Gastroesophageal sphincter (tissue), 4 donors: ENCODE measurements at regions not wholly inside any gene's neighbourhood (a gene's known extent, or its start where the extent isn't known, plus 50 kb on each side); places are given as distances from the start of the nearest gene placed in this dataset.

Experiments
- ATAC-seq: fragments of 150-250 bp; one replicate; pipeline ENCODE4 v1.9.1; 2016; ENCODE audit warnings: mild to moderate bottlenecking, moderate library complexity
- H3K27ac ChIP-seq, 4 donors: fragments of 200-600 bp; sonication (generic) in 3 of 4; 1 replicate in 3 of 4; 2 replicates in 1 of 4; pipeline ENCODE4 v1.5.1; 2016 to 2019
- H3K27me3 ChIP-seq: fragments of 200-600 bp; sonication (generic); one replicate; pipeline ENCODE4 v1.5.1; 2019
- H3K36me3 ChIP-seq, 2 donors: fragments of 200-600 bp; sonication (generic); one replicate each; pipeline ENCODE4 v1.5.1; 2019; ENCODE audit warnings: control low read depth in 1 of 2
- H3K4me1 ChIP-seq, 3 donors: fragments of 200-600 bp; sonication (generic); 1 replicate in 2 of 3; 2 replicates in 1 of 3; pipeline ENCODE4 v1.5.1; 2016 to 2019; ENCODE audit warnings: control low read depth in 2 of 3
- H3K4me3 ChIP-seq, 2 donors: fragments of 200-600 bp; sonication (generic); one replicate each; pipeline ENCODE4 v1.5.1; 2019; ENCODE audit warnings: mild to moderate bottlenecking in 1 of 2, moderate library complexity in 1 of 2
- H3K9me3 ChIP-seq, 3 donors: fragments of 200-600 bp; sonication (generic); one replicate each; pipeline ENCODE4 v1.5.1; 2017 to 2019; ENCODE audit warnings: control low read depth in 2 of 3
- EP300 ChIP-seq: sonication (generic); formaldehyde crosslinking; IDR thresholded peaks from one replicate; pipeline ENCODE4 v1.6.1; 2017; ENCODE audit warnings: antibody characterized with exemption, mild to moderate bottlenecking
- POLR2A ChIP-seq, 2 donors: fragments of 450-650 bp; IDR thresholded peaks; one replicate each; pipeline ENCODE4 v1.6.1; 2017; ENCODE audit warnings: antibody characterized with exemption in 2 of 2, mild to moderate bottlenecking in 2 of 2, moderate library complexity in 1 of 2
- POLR2AphosphoS5 ChIP-seq: sonication (generic); formaldehyde crosslinking; IDR thresholded peaks from one replicate; pipeline ENCODE4 v1.6.1; 2017; ENCODE audit warnings: antibody characterized with exemption
- WGBS, 2 donors: methylation state at CpG; one replicate each; pipeline ENCODE4 v1.1.5; 2018; ENCODE audit warnings: low coverage in 1 of 2; 5-methylcytosine and 5-hydroxymethylcytosine counted together
- TF ChIP-seq, protein P1 (sequence below), 4 experiments: fragments of 200-600 bp in 2 of 4; fragments of 450-650 bp in 2 of 4; sonication (generic) in 1 of 4; IDR thresholded peaks; one replicate each; pipeline ENCODE4 v1.5.1; 2017 to 2019; ENCODE audit warnings: antibody characterized with exemption in 4 of 4, mild to moderate bottlenecking in 2 of 4, moderate library complexity in 2 of 4

DNA sequence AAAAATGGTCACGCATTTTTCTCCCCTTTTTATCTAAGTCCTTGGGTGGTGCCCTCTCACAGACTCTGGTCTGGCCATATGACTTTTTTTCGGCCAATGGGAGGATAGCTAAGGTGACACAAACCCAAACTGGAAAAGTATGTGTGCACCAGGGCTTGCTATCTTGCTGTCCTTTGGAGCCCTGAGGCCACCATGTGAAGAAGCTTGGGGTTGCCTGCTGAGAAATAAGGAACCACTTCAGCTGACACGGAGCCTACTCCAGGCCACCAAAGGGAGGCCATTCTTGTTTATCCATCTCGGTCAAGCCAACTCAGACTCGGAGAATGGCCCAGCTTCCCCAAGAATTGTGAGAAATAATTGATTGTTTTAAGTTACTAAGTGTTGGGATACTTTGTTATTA is 111.4 kb upstream of the ZFHX3 start:
- Histone ChIP-seq H3K36me3 (no peaks in the 10 kb centered on the region), H3K4me1 (no peaks in the 10 kb centered on the region), H3K27me3 (no peaks in the 10 kb centered on the region), H3K27ac (no peak overlapping the region), H3K9me3 (no peaks in the 10 kb centered on the region), H3K4me3 (no peak overlapping the region)
- no peak for ATAC-seq
- no peak for TF ChIP-seq POLR2AphosphoS5
- no peak for TF ChIP-seq POLR2A (IDR thresholded peaks at IDR 0.05)
- TF ChIP-seq, protein P1, sequence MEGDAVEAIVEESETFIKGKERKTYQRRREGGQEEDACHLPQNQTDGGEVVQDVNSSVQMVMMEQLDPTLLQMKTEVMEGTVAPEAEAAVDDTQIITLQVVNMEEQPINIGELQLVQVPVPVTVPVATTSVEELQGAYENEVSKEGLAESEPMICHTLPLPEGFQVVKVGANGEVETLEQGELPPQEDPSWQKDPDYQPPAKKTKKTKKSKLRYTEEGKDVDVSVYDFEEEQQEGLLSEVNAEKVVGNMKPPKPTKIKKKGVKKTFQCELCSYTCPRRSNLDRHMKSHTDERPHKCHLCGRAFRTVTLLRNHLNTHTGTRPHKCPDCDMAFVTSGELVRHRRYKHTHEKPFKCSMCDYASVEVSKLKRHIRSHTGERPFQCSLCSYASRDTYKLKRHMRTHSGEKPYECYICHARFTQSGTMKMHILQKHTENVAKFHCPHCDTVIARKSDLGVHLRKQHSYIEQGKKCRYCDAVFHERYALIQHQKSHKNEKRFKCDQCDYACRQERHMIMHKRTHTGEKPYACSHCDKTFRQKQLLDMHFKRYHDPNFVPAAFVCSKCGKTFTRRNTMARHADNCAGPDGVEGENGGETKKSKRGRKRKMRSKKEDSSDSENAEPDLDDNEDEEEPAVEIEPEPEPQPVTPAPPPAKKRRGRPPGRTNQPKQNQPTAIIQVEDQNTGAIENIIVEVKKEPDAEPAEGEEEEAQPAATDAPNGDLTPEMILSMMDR (IDR thresholded peaks at IDR 0.05): no peak
- TF ChIP-seq EP300: no peak
- WGBS, 2 donors: 79 to 90% methylated on average over 4 of the region's 5 CpGs

DNA sequence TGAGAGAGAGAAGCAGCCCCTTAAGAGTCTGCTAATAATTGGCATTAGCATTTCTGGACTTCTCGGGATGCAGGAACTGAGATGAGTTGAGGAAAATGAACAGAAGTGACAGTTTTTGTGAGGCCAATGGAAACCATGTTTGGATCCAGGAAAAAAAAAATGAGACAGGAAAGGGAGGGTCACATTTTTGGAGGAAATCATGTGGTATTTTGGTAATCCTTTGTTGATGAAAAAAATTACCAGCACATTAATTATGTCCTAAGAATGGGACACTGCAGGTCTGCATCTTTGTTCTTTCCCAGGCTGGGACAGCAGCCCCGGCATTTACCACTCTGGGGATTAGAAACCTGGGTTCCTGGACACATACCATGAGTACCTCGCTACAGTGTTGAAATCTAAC is 109.9 kb upstream of the ZFHX3 start:
- Histone ChIP-seq H3K9me3 (no peaks in the 10 kb centered on the region), H3K27ac (no peak overlapping the region), H3K4me1 (no peaks in the 10 kb centered on the region), H3K36me3 (no peaks in the 10 kb centered on the region), H3K4me3 (no peak overlapping the region), H3K27me3 (no peaks in the 10 kb centered on the region)
- no peak for ATAC-seq
- WGBS, 2 donors: 33 to 67% methylated on average over 1 to 3 of the region's 3 CpGs
- no peak for TF ChIP-seq POLR2A (IDR thresholded peaks at IDR 0.05)
- TF ChIP-seq, protein P1 (IDR thresholded peaks at IDR 0.05): no peak

DNA sequence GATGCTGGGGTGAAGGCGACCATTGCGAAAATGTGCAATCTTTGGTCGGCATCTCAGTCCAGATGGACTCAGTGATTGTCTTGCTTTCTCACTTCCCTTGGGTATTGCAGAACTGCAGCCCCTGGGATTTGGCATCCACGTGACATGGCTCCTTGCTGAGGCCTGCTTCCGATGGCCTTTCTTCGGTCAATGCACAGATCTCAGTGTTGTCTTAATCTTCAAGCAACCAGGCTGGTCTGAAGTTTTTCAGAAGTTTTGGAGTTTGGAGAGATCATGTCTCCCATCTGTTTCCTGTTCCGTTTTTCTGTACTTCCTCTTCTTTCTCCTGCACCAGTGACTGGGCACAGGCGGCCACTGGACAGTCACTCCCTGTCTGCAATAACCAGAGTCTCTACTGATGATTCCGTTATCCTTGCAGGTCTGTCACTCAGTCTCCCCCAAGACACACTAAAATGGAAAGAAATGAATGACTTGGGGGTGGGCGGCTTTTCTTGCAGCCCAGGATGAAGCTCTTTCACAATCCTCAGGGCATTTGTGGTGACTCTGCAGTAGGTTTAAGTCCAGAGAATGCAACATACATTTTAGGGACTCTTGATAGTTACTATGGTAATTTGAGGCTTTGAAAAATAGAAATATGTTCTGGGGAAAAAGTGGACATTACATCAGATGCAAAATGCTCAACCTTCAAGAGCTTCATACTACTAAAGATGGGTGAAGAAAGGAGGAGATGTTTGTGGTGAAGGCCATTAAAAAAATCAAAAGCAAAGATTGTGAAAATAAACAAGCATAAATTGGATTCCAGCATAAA is 106.3 kb upstream of the ZFHX3 start:
- peak; percentile 80 for ATAC-seq
- Histone ChIP-seq H3K36me3 (no peaks in the 10 kb centered on the region), H3K27ac (peak overlapping the region in 1 of 4 donors; percentile 37), H3K4me3 (no peak overlapping the region), H3K27me3 (no peaks in the 10 kb centered on the region), H3K4me1 (no peaks in the 10 kb centered on the region), H3K9me3 (no peaks in the 10 kb centered on the region)
- TF ChIP-seq POLR2A (IDR thresholded peaks at IDR 0.05) (no peak), EP300 (no peak), POLR2AphosphoS5 (no peak)
- TF ChIP-seq, protein P1 (IDR thresholded peaks at IDR 0.05): no peak
- WGBS, 2 donors: 88 to 92% methylated on average over 7 of the region's 10 CpGs

DNA sequence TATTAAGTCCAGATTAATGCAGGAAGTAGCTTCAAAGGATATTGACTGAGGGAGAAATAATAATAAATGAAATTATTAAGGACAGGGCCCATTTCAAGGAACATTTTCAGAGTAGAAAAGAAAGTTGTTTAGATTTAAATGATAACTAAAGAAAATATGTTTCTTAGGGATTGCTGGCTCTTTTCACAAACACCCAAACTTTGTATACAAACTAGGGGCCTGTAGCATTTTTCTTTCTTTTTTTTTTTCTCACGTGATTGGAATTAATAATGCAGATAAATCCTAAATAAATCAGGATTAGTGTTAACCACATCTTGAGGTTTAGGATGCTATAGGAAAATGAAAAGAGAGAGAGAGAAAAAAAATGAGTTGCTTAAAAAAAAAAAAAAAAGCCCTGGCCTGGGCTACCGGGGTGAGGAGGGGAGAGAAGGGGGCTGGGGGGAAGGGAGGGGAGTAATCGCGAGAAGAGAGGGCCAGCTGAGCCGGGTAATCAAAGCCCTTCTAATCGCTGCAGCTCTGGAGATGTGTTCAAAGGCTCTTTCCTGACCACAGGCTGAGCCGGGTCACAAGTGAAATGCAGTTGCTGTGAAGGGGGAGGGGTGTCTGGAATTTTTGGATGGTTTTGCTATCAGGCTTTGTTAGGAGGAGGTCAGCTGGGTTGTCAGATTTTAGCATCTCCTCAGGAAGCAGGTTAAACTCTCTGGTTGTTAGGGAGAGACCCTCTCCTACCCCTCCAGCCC is 104.6 kb upstream of the ZFHX3 start:
- Histone ChIP-seq H3K9me3 (no peaks in the 10 kb centered on the region), H3K4me1 (no peaks in the 10 kb centered on the region), H3K27ac (peak overlapping the region in 1 of 4 donors; percentile 37), H3K4me3 (no peak overlapping the region), H3K27me3 (no peaks in the 10 kb centered on the region), H3K36me3 (no peaks in the 10 kb centered on the region)
- TF ChIP-seq, protein P1 (IDR thresholded peaks at IDR 0.05): no peak
- TF ChIP-seq POLR2A (IDR thresholded peaks at IDR 0.05): no peak
- no peak for TF ChIP-seq EP300
- TF ChIP-seq POLR2AphosphoS5: no peak
- no peak for ATAC-seq
- WGBS, 2 donors: 40 to 55% methylated on average over 4 to 7 of the region's 7 CpGs

DNA sequence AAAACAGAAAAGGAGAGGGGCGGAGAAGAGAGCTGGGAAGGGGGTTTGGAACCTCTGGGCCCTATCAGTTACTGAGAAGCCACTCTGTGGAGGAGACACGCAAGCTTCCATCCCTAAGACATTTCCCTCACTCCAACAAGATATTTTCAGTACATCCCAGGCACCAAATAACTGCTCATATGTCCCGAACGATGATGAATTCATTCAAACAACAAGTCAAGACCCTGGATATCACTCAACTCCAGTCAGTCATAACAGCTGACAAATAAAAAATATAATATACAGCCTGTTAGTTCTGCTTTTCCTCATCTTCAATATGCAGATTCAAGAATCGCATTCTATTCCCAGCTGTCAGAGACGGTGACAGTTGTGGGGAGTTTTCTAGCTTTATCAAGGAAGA is 104.0 kb upstream of the ZFHX3 start:
- no peaks in the 10 kb centered on the region for H3K4me1 ChIP-seq
- WGBS, 2 donors: 60 to 71% methylated on average over 1 to 6 of the region's 6 CpGs
- no peaks in the 10 kb centered on the region for H3K27me3 ChIP-seq
- TF ChIP-seq EP300: no peak
- TF ChIP-seq POLR2A (IDR thresholded peaks at IDR 0.05): no peak
- TF ChIP-seq, protein P1 (IDR thresholded peaks at IDR 0.05): no peak
- H3K36me3 ChIP-seq: no peaks in the 10 kb centered on the region
- no peak overlapping the region for H3K4me3 ChIP-seq
- no peak for ATAC-seq
- H3K9me3 ChIP-seq: no peaks in the 10 kb centered on the region
- H3K27ac ChIP-seq: no peak overlapping the region
